ENCODE measurements at regions not wholly inside any gene's neighbourhood (a gene's known extent, or its start where the extent isn't known, plus 50 kb on each side); places are given as distances from the start of the nearest gene placed in this dataset.

DNA sequence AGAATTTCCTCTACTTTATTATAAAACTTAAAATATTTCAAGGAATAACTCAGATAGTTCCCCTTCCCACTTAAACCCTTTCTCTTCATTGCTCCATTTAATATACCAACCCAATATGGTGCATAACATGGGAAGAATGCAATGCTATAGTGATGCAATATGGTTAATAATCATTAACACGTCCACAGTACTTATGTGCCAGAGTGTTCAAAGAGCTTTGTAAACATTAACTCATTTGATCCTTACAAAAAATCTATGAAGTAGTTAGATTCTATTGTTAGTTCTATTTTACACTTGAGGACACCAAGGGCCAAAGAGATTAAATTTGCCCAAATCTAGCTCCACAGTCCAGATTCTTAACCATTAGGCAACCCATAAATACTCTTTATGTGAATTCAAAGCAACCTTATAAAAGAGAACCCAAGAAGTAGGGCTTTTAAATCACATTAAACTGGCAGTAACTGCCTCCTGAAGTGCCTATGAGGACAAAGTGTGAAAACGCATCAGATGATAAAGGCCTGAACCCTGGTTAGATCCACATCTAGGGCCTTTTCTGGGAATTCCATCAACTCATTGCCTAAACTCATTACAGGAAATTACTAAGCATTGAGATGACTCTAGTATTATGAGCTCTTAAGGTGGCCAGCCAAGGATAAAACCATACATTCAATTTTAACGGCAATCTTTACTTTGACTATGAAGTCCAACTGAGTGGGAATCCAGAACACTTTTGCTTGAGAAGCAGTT, 94.3 kb downstream of the AREG start:
- no peaks in the 10 kb centered on the region for H3K4me1 Mint-ChIP-seq
- H3K27me3 Mint-ChIP-seq (ENCODE audit: low read depth) = no peaks in the 10 kb centered on the region
- H3K27ac Mint-ChIP-seq (ENCODE audit: unreplicated experiment) = no peak overlapping the region
- H3K36me3 Mint-ChIP-seq (ENCODE audit: low read depth) = no peaks in the 10 kb centered on the region
- H3K9me3 Mint-ChIP-seq = no peaks in the 10 kb centered on the region
- DNase-seq (ENCODE audit: low read depth, low spot score) = no peak
- no peak overlapping the region for H3K4me3 Mint-ChIP-seq
- TF ChIP-seq, protein P1, sequence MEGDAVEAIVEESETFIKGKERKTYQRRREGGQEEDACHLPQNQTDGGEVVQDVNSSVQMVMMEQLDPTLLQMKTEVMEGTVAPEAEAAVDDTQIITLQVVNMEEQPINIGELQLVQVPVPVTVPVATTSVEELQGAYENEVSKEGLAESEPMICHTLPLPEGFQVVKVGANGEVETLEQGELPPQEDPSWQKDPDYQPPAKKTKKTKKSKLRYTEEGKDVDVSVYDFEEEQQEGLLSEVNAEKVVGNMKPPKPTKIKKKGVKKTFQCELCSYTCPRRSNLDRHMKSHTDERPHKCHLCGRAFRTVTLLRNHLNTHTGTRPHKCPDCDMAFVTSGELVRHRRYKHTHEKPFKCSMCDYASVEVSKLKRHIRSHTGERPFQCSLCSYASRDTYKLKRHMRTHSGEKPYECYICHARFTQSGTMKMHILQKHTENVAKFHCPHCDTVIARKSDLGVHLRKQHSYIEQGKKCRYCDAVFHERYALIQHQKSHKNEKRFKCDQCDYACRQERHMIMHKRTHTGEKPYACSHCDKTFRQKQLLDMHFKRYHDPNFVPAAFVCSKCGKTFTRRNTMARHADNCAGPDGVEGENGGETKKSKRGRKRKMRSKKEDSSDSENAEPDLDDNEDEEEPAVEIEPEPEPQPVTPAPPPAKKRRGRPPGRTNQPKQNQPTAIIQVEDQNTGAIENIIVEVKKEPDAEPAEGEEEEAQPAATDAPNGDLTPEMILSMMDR (conservative IDR thresholded peaks at IDR 0.05) = no peak

DNA sequence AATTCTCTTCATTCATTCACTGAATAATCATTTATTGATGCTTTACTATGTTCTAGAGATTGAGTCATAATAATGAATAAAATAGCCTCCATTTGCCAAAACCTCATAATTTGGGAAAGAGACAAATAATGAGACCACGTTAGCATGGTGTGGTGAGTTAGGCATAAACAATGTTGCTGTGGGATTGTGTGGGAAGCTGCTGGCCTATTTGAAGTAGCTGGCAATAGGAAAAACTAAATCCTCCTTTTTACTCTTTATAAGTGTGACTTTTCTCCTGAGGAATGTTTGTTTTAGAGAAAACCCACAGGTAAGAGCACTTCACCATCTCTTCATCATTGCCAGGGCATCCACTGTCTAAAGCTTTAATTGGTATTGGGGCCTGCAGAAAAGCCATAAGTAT, 95.3 kb downstream of the AREG start:
- no peaks in the 10 kb centered on the region for H3K27me3 Mint-ChIP-seq (ENCODE audit: low read depth)
- TF ChIP-seq, protein P1 (conservative IDR thresholded peaks at IDR 0.05) = no peak
- no peaks in the 10 kb centered on the region for H3K36me3 Mint-ChIP-seq (ENCODE audit: low read depth)
- no peaks in the 10 kb centered on the region for H3K4me1 Mint-ChIP-seq
- no peak for DNase-seq (ENCODE audit: low read depth, low spot score)
- no peak overlapping the region for H3K27ac Mint-ChIP-seq (ENCODE audit: unreplicated experiment)
- no peaks in the 10 kb centered on the region for H3K9me3 Mint-ChIP-seq
- H3K4me3 Mint-ChIP-seq = no peak overlapping the region

DNA sequence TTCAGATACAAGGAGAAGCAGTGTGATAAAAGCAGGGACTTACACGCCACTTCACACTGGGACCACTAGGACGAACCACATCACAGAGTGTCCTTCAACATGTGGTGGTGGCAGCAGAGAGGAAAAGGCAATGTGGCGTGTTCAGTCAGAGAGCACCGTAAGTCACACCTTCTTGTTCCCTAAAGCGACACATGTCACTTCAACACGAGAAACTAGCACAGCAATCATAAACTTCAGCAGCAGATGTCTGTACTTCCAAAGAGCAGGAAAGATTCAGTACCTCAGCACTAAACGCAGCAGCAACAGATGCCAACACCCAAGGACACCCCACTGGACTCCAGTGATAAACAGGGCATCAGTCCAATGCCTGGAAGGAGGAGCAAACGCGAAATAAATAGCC, 96.7 kb downstream of the AREG start:
- Mint-ChIP-seq H3K36me3 (ENCODE audit: low read depth) (no peaks in the 10 kb centered on the region), H3K27ac (ENCODE audit: unreplicated experiment) (no peak overlapping the region), H3K4me1 (no peaks in the 10 kb centered on the region), H3K27me3 (ENCODE audit: low read depth) (no peaks in the 10 kb centered on the region), H3K9me3 (no peaks in the 10 kb centered on the region), H3K4me3 (no peak overlapping the region)
- TF ChIP-seq, protein P1 (conservative IDR thresholded peaks at IDR 0.05) = no peak
- no peak for DNase-seq (ENCODE audit: low read depth, low spot score)

DNA sequence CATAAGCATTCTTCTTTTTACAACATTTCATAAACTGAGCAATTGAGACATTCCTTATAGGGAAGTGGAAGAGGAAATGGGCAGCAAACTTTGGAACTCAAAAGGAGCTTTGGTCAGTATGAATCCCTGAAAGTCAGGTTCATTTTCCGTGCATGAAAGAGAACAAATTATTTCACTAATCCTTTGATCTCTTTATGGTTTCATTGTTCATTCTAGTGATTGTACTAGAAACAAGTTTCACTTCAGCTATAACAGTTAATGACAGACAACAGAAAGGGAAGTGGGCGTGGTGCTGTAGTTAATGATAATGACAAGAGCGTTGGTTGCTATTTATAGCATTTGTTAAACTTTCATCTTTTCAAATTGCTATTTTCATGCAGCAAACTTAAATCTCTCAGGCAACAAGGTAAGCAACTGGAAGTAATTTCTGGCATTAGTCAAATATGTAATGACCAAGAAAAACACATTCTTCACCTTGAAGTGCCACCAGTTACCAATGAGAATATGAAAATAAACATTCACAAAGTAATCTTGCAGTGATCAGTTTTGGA, 98.4 kb downstream of the AREG start:
- Mint-ChIP-seq H3K36me3 (ENCODE audit: low read depth) (no peaks in the 10 kb centered on the region), H3K4me1 (no peaks in the 10 kb centered on the region), H3K4me3 (no peak overlapping the region), H3K27me3 (ENCODE audit: low read depth) (no peaks in the 10 kb centered on the region), H3K27ac (ENCODE audit: unreplicated experiment) (no peak overlapping the region), H3K9me3 (no peaks in the 10 kb centered on the region)
- TF ChIP-seq, protein P1 (conservative IDR thresholded peaks at IDR 0.05) = no peak
- no peak for DNase-seq (ENCODE audit: low read depth, low spot score)

DNA sequence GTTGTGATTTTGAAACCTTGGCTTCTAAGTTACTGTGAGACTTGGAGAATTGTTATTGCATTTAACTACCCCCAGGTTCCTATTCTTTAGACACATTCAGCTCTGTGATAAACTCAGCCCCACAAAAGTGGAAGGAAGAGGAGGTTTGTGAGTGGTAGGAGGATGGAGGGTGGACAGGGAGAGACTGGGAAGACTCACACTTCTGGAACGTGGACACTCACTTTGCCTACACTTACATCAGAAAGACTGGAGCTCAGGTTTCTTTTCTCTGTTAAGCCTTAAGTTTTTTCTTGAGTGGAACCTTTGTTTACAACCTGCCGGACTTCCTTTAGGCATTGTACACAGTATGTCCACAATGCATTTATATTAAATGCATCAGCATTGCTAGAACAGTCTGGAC, 99.0 kb downstream of the AREG start:
- DNase-seq (ENCODE audit: low read depth, low spot score) = no peak
- Mint-ChIP-seq H3K9me3 (peaks cover 2% of the 10 kb centered on the region), H3K4me3 (no peak overlapping the region), H3K27me3 (ENCODE audit: low read depth) (no peaks in the 10 kb centered on the region), H3K4me1 (no peaks in the 10 kb centered on the region), H3K27ac (ENCODE audit: unreplicated experiment) (no peak overlapping the region), H3K36me3 (ENCODE audit: low read depth) (no peaks in the 10 kb centered on the region)
- TF ChIP-seq, protein P1 (conservative IDR thresholded peaks at IDR 0.05) = no peak

Data from neural crest cell (in vitro differentiated cells).